Tibial nerve (tissue), 4 donors: ENCODE measurements at regions not wholly inside any gene's neighbourhood (a gene's known extent, or its start where the extent isn't known, plus 50 kb on each side); places are given as distances from the start of the nearest gene placed in this dataset.

ENCODE experiments used
- DNase-seq, 2 donors: peaks; one replicate each; pipeline ENCODE4 v3.0.0-alpha.2; 2019; ENCODE audit warnings: low spot score in 2 of 2
- H3K27ac ChIP-seq, 4 donors: fragments of 200-600 bp; sonication (generic) in 3 of 4; one replicate each; pipeline ENCODE4 v1.5.1; 2017 to 2019; ENCODE audit warnings: mild to moderate bottlenecking in 1 of 4
- H3K27me3 ChIP-seq, 2 donors: fragments of 200-600 bp; sonication (generic) in 1 of 2; one replicate each; pipeline versions ENCODE4 v1.5.1 to v1.6.0; 2017 to 2019
- H3K36me3 ChIP-seq, 3 donors: fragments of 200-600 bp; sonication (generic); one replicate each; pipeline ENCODE4 v1.5.1; 2018 to 2019
- H3K4me1 ChIP-seq, 4 donors: fragments of 200-600 bp; sonication (generic) in 3 of 4; one replicate each; pipeline ENCODE4 v1.5.1; 2017 to 2019
- H3K4me3 ChIP-seq, 4 donors: fragments of 200-600 bp; sonication (generic) in 3 of 4; one replicate each; pipeline ENCODE4 v1.5.1; 2017 to 2019; ENCODE audit warnings: mild to moderate bottlenecking in 1 of 4, moderate library complexity in 1 of 4
- H3K9me3 ChIP-seq, 4 donors: fragments of 200-600 bp; sonication (generic) in 3 of 4; one replicate each; pipeline ENCODE4 v1.5.1; 2017 to 2019
- CTCF ChIP-seq, 5 experiments: fragments of 200-600 bp in 3 of 5; fragments of 450-650 bp in 2 of 5; sonication (generic) in 3 of 5; IDR thresholded peaks; one replicate each; pipeline ENCODE4 v1.5.1; 2016 to 2019; ENCODE audit warnings: antibody characterized with exemption in 5 of 5, mild to moderate bottlenecking in 3 of 5, moderate library complexity in 2 of 5
- EP300 ChIP-seq, 2 donors: sonication (generic); formaldehyde crosslinking; IDR thresholded peaks; one replicate each; pipeline ENCODE4 v1.6.1; 2017; ENCODE audit warnings: antibody characterized with exemption in 2 of 2, mild to moderate bottlenecking in 1 of 2
- POLR2A ChIP-seq, 2 donors: fragments of 450-650 bp; IDR thresholded peaks; one replicate each; pipeline ENCODE4 v1.6.1; 2017; ENCODE audit warnings: antibody characterized with exemption in 2 of 2, mild to moderate bottlenecking in 2 of 2, moderate library complexity in 2 of 2
- WGBS, 2 donors: methylation state at CpG; one replicate each; pipeline ENCODE4 v1.1.5; 2018; 5-methylcytosine and 5-hydroxymethylcytosine counted together

- no peak for DNase-seq
- H3K27ac ChIP-seq, result no peak overlapping the region
These were observed 281.4 kb downstream of the DMRT2 start for GRCh38 chr9:1331546-1332038.

GRCh38 chr9:1332156-1332555, 282.0 kb downstream of the DMRT2 start:
- Histone ChIP-seq H3K9me3 (peaks cover 0 to 3% (median 0%) of the 10 kb centered on the region in 4 donors), H3K27ac (no peak overlapping the region), H3K27me3 (no peaks in the 10 kb centered on the region), H3K4me1 (no peaks in the 10 kb centered on the region), H3K4me3 (no peak overlapping the region), H3K36me3 (no peaks in the 10 kb centered on the region)
- no peak for DNase-seq
- 74 to 75% methylated on average over 3 of the region's 3 CpGs for WGBS, 2 donors
- TF ChIP-seq POLR2A (IDR thresholded peaks at IDR 0.05) (no peak), CTCF (IDR thresholded peaks at IDR 0.05) (no peak), EP300 (IDR thresholded peaks at IDR 0.05) (no peak)

More at GRCh38 chr9:1331546-1332038, 281.4 kb downstream of the DMRT2 start:
- no peak for TF ChIP-seq CTCF (IDR thresholded peaks at IDR 0.05)
- TF ChIP-seq POLR2A (IDR thresholded peaks at IDR 0.05), result no peak
- no peak for TF ChIP-seq EP300 (IDR thresholded peaks at IDR 0.05)
- Histone ChIP-seq H3K9me3 (peaks cover 0 to 3% (median 0%) of the 10 kb centered on the region in 4 donors), H3K27me3 (no peaks in the 10 kb centered on the region), H3K4me3 (no peak overlapping the region), H3K36me3 (no peaks in the 10 kb centered on the region), H3K4me1 (no peaks in the 10 kb centered on the region)

- 83 to 88% methylated on average over 4 of the region's 4 CpGs for WGBS, 2 donors
- no peaks in the 10 kb centered on the region for H3K4me1 ChIP-seq
- no peak for DNase-seq
- no peak overlapping the region for H3K4me3 ChIP-seq
- H3K36me3 ChIP-seq, result no peaks in the 10 kb centered on the region
- no peaks in the 10 kb centered on the region for H3K27me3 ChIP-seq
- H3K9me3 ChIP-seq, result peaks cover 0 to 3% (median 0%) of the 10 kb centered on the region in 4 donors
- H3K27ac ChIP-seq, result no peak overlapping the region
- TF ChIP-seq EP300 (IDR thresholded peaks at IDR 0.05) (no peak), POLR2A (IDR thresholded peaks at IDR 0.05) (no peak), CTCF (IDR thresholded peaks at IDR 0.05) (no peak)
These were observed 285.0 kb downstream of the DMRT2 start for GRCh38 chr9:1335174-1335573.

GRCh38 chr9:1337169-1337568, 287.0 kb downstream of the DMRT2 start:
- 23 to 55% methylated on average over 2 of the region's 2 CpGs for WGBS, 2 donors
- H3K27ac ChIP-seq, result no peak overlapping the region
- H3K4me1 ChIP-seq, result no peaks in the 10 kb centered on the region
- no peaks in the 10 kb centered on the region for H3K27me3 ChIP-seq
- no peak for DNase-seq
- TF ChIP-seq EP300 (IDR thresholded peaks at IDR 0.05) (no peak), POLR2A (IDR thresholded peaks at IDR 0.05) (no peak)
- no peaks in the 10 kb centered on the region for H3K36me3 ChIP-seq
- no peak overlapping the region for H3K4me3 ChIP-seq
- peaks cover 0 to 3% (median 0%) of the 10 kb centered on the region in 4 donors for H3K9me3 ChIP-seq

- no peak for DNase-seq
- no peaks in the 10 kb centered on the region for H3K36me3 ChIP-seq
- H3K27me3 ChIP-seq, result no peaks in the 10 kb centered on the region
- no peak overlapping the region for H3K4me3 ChIP-seq
- no peak overlapping the region for H3K27ac ChIP-seq
- TF ChIP-seq POLR2A (IDR thresholded peaks at IDR 0.05) (no peak), EP300 (IDR thresholded peaks at IDR 0.05) (no peak), CTCF (IDR thresholded peaks at IDR 0.05) (no peak)
- peaks cover 0 to 2% (median 0%) of the 10 kb centered on the region in 4 donors for H3K9me3 ChIP-seq
- H3K4me1 ChIP-seq, result no peaks in the 10 kb centered on the region
These were observed 290.2 kb downstream of the DMRT2 start for GRCh38 chr9:1340390-1340789.

GRCh38 chr9:1353291-1353690, 303.1 kb downstream of the DMRT2 start:
- Histone ChIP-seq H3K36me3 (no peaks in the 10 kb centered on the region), H3K4me1 (peaks cover 0 to 5% (median 0%) of the 10 kb centered on the region in 4 donors), H3K4me3 (no peak overlapping the region), H3K27ac (no peak overlapping the region), H3K9me3 (no peaks in the 10 kb centered on the region), H3K27me3 (no peaks in the 10 kb centered on the region)
- WGBS, 2 donors, result 71 to 79% methylated on average over 3 of the region's 3 CpGs
- no peak for DNase-seq
- TF ChIP-seq CTCF (IDR thresholded peaks at IDR 0.05) (no peak), POLR2A (IDR thresholded peaks at IDR 0.05) (no peak), EP300 (IDR thresholded peaks at IDR 0.05) (no peak)
